Stomach smooth muscle (tissue), 2 donors: ENCODE measurements at regions not wholly inside any gene's neighbourhood (a gene's known extent, or its start where the extent isn't known, plus 50 kb on each side); places are given as distances from the start of the nearest gene placed in this dataset.

ENCODE experiments used
- H3K27ac ChIP-seq: one replicate; pipeline ENCODE4 v1.7.0; 2013; ENCODE audit warnings: mild to moderate bottlenecking, low read length, inconsistent platforms
- H3K27me3 ChIP-seq, 2 donors: one replicate each; pipeline ENCODE4 v1.7.0; 2013; ENCODE audit warnings: low read length in 2 of 2; ENCODE audit not compliant: insufficient read depth in 2 of 2, control insufficient read depth in 1 of 2
- H3K36me3 ChIP-seq, 2 donors: one replicate each; pipeline ENCODE4 v1.7.0; 2013; ENCODE audit warnings: low read length in 2 of 2; ENCODE audit not compliant: control insufficient read depth in 2 of 2, insufficient read depth in 2 of 2
- H3K4me1 ChIP-seq: one replicate; pipeline ENCODE4 v1.7.0; 2013; ENCODE audit warnings: low read length; ENCODE audit not compliant: control insufficient read depth, insufficient read depth
- H3K4me3 ChIP-seq, 2 donors: one replicate each; pipeline ENCODE4 v1.7.0; 2013; ENCODE audit warnings: low read length in 2 of 2
- H3K9ac ChIP-seq, 2 donors: one replicate each; pipeline ENCODE4 v1.7.0; 2013; ENCODE audit warnings: low read length in 2 of 2, mild to moderate bottlenecking in 1 of 2
- H3K9me3 ChIP-seq, 2 donors: one replicate each; pipeline ENCODE4 v1.7.0; 2013; ENCODE audit warnings: low read length in 2 of 2; ENCODE audit not compliant: control insufficient read depth in 2 of 2
- donor health status: healthy.
- donor health status: Pancreatic carcinoma.

GRCh38 chr14:96956464-96957239 lies 159.5 kb downstream of the VRK1 start:
- no peak overlapping the region for H3K4me3 ChIP-seq
- no peaks in the 10 kb centered on the region for H3K4me1 ChIP-seq
- H3K27ac ChIP-seq, result no peak overlapping the region
- H3K9ac ChIP-seq, result no peak overlapping the region
- peaks cover 0 to 5% of the 10 kb centered on the region in 2 donors for H3K27me3 ChIP-seq
- no peaks in the 10 kb centered on the region for H3K36me3 ChIP-seq
- H3K9me3 ChIP-seq, result no peaks in the 10 kb centered on the region

DNA sequence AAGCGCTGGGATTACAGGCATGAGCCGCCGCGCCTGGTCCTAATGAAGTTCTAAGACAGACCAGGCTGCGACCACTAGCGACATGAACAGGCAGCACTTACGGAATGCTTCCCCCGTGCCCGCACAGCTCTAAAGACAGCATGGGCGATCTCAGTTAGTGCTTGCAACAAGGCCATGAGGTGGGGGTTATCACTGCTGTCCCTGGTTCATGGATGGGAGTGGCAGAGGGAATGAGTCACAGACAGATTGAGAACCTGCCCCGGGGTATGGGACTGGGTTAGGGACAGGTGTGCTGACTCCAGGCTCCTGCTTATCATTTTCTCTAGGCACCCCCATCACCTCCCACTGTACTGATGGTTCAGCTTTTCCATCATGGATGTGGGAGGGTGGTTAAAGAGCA lies 160.9 kb downstream of the VRK1 start:
- Histone ChIP-seq H3K27me3 (peaks cover 0 to 5% of the 10 kb centered on the region in 2 donors), H3K9me3 (no peaks in the 10 kb centered on the region), H3K4me1 (no peaks in the 10 kb centered on the region), H3K27ac (no peak overlapping the region), H3K9ac (no peak overlapping the region), H3K36me3 (no peaks in the 10 kb centered on the region), H3K4me3 (no peak overlapping the region)

DNA sequence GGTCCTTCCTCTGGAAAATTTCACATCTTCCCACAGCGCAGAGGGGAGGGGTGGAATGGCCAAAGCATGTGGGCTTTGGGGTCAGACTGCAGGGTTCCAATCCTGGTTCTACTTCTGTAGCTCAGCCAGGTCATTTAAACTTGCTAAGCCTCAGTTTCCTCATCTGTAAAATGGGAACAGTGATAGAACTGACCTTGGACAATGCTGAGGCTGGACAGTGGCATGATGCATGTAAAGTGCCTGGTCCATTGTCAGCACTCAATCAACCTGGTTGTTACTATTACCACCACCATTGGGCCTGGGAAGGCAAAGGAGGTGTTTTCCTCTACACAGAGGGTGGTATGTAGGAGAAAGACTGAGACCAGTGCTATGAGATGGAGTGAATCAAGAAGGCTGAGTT lies 162.8 kb downstream of the VRK1 start:
- Histone ChIP-seq H3K4me1 (no peaks in the 10 kb centered on the region), H3K9me3 (no peaks in the 10 kb centered on the region), H3K27me3 (peaks cover 0 to 5% of the 10 kb centered on the region in 2 donors), H3K9ac (no peak overlapping the region), H3K36me3 (no peaks in the 10 kb centered on the region), H3K4me3 (no peak overlapping the region), H3K27ac (no peak overlapping the region)

DNA sequence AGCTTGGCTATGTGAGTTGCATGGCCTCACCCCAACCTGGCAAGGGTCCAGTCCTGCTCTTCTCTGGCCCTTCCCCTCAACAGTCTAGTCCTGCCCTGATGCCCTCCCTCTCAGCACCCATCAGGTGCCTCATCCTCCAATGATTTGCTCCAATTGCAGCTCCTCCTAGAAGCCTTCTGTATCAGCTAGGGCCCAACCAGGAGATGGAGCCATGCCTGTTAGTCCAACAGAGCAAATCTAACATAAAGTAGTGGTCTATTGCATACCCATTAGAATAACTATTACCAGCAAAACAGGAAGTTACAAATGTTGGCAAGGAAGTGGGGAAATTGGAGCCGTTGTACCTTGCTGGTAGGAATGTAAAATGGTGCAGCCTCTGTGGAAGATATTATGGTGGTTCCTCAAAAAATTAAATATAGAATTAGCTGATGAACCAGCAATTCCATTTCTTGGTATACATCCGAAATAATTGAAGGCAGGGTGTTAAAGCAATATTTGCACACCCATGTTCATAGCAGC lies 163.5 kb downstream of the VRK1 start:
- Histone ChIP-seq H3K27me3 (peaks cover 0 to 5% of the 10 kb centered on the region in 2 donors), H3K9me3 (no peaks in the 10 kb centered on the region), H3K4me3 (no peak overlapping the region), H3K27ac (no peak overlapping the region), H3K9ac (no peak overlapping the region), H3K36me3 (no peaks in the 10 kb centered on the region), H3K4me1 (no peaks in the 10 kb centered on the region)

- no peak overlapping the region for H3K27ac ChIP-seq
- H3K9me3 ChIP-seq, result no peaks in the 10 kb centered on the region
- H3K27me3 ChIP-seq, result peaks cover 0 to 5% of the 10 kb centered on the region in 2 donors
Measured at GRCh38 chr14:96961895-96962294, 164.7 kb downstream of the VRK1 start.

GRCh38 chr14:96962337-96962736 lies 165.2 kb downstream of the VRK1 start:
- no peak overlapping the region for H3K9ac ChIP-seq
- H3K4me1 ChIP-seq, result no peaks in the 10 kb centered on the region
- H3K9me3 ChIP-seq, result no peaks in the 10 kb centered on the region
- no peak overlapping the region for H3K27ac ChIP-seq
- no peak overlapping the region for H3K4me3 ChIP-seq
- no peaks in the 10 kb centered on the region for H3K36me3 ChIP-seq
- peaks cover 0 to 3% of the 10 kb centered on the region in 2 donors for H3K27me3 ChIP-seq

More at GRCh38 chr14:96961895-96962294, 164.7 kb downstream of the VRK1 start:
- Histone ChIP-seq H3K4me1 (no peaks in the 10 kb centered on the region), H3K9ac (no peak overlapping the region), H3K4me3 (no peak overlapping the region), H3K36me3 (no peaks in the 10 kb centered on the region)

DNA sequence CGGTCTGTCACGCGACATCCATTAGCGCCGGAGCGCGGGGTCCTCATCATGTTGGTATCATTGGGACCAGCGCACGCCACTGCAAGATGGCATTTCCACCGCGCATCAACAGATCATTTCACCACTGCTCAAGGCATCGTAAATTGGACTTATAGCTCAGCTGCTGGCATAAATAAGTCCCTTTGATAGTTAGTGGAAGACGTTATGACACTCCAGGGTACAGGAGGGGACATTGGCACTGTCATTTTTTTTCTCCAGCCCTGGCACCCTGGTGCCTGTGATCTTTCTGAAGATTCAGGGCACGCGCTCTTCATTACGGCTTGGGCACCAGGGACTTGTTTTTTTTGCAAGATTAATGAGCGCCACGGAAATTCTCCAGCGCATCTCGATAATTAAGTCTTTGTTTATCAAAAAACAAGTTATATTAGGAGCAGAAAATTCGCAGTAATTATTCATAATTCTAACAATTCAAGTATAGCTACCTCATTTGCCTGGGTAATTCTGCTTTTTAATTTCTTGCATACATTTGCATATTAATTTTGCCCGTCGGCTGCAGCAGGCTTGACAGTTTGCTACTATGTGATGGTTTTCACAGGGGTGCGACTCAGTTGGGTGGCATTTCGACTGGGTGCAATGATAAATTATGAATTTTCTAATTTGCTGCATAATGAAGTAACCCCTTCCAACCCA lies 167.7 kb downstream of the VRK1 start:
- H3K36me3 ChIP-seq, result no peaks in the 10 kb centered on the region
- no peaks in the 10 kb centered on the region for H3K9me3 ChIP-seq
- no peaks in the 10 kb centered on the region for H3K27me3 ChIP-seq
- H3K4me1 ChIP-seq, result no peaks in the 10 kb centered on the region
- no peak overlapping the region for H3K9ac ChIP-seq
- no peak overlapping the region for H3K27ac ChIP-seq
- no peak overlapping the region for H3K4me3 ChIP-seq

- Histone ChIP-seq H3K36me3 (no peaks in the 10 kb centered on the region), H3K4me3 (no peak overlapping the region), H3K27me3 (no peaks in the 10 kb centered on the region), H3K4me1 (no peaks in the 10 kb centered on the region), H3K9me3 (no peaks in the 10 kb centered on the region), H3K27ac (no peak overlapping the region), H3K9ac (no peak overlapping the region)
Measured at GRCh38 chr14:96965885-96966595, 168.9 kb downstream of the VRK1 start.

DNA sequence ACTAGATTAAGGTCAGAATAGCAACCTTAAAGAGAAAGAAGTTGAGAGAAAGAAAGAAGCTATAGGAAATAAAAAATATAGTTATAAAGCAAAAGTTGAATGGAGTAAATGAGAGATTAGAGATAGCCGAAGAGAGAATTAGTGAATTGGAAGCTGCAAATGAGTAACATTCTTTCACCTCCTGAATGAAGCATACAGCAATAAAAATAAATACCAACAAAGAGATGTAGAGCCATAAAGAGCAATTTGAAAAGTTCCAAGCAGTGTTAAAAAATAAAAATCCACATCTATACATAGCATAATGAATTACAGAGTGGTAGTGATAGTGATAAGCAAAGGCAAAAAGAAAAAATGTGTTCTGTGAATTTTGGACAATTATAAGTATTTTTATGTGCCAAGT lies 177.9 kb downstream of the VRK1 start:
- Histone ChIP-seq H3K27me3 (no peaks in the 10 kb centered on the region), H3K27ac (no peak overlapping the region), H3K4me1 (no peaks in the 10 kb centered on the region), H3K4me3 (no peak overlapping the region), H3K9ac (no peak overlapping the region), H3K9me3 (peaks cover 7 to 14% of the 10 kb centered on the region in 2 donors), H3K36me3 (no peaks in the 10 kb centered on the region)

GRCh38 chr14:96978525-96979272 lies 181.5 kb downstream of the VRK1 start:
- no peaks in the 10 kb centered on the region for H3K4me1 ChIP-seq
- no peaks in the 10 kb centered on the region for H3K27me3 ChIP-seq
- no peak overlapping the region for H3K27ac ChIP-seq
- H3K9ac ChIP-seq, result no peak overlapping the region
- H3K4me3 ChIP-seq, result no peak overlapping the region
- H3K9me3 ChIP-seq, result peaks cover 7 to 14% of the 10 kb centered on the region in 2 donors
- H3K36me3 ChIP-seq, result no peaks in the 10 kb centered on the region
